Activated CD8-positive, alpha-beta memory T cell treated with anti-CD3 and anti-CD28 coated beads, Interleukin-2, amount 50 U/mL, for 4 hours (primary cell): ENCODE measurements at regions not wholly inside any gene's neighbourhood (a gene's known extent, or its start where the extent isn't known, plus 50 kb on each side); places are given as distances from the start of the nearest gene placed in this dataset.

ENCODE experiments used
- DNase-seq: peaks from one replicate; pipeline ENCODE4 v3.0.0-alpha.2; 2020

DNA sequence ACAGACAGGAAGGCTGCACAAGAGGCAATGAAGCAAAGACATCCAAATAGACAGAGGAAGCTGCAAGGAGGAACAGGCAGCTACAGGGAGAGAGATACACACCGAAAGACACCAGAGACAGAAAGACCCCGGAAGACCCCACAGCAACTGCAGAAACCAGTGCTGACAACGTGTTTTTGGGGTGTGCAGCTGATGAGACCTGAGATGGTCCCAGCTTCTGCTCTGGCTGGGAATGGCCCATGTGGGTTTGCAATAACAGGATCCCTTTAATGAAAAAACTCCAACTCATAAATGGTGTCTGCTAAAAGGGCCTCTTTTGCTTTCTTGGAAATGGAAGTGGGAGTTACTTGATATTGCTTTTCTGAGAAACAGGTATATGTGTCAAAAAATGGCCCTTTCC lies 101.5 kb upstream of the CDH11 start:
- DNase-seq, result no peak

DNA sequence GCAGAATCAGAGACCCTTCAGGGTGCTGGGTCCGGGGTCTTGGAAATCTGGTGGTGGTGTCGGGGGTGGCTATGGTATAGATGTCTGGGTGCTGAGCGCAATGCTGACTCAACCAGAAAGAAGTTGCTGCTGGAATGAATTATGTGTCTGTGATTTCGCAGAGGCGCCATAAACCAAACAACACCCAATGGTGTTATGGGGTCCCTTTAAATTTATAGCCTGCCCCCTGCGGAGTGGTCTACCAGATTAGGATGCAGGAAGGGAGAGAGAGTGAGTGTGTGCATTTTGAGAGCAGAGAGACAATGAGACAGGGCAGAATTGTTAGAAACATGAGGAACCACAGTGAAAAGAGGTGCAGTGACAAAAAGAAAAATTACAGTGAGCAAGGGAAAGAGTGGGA lies 100.7 kb upstream of the CDH11 start:
- DNase-seq, result no peak

GRCh38 chr16:65222049-65222448 lies 100.2 kb upstream of the CDH11 start:
- no peak for DNase-seq

GRCh38 chr16:65219786-65220185 lies 97.9 kb upstream of the CDH11 start:
- no peak for DNase-seq

DNA sequence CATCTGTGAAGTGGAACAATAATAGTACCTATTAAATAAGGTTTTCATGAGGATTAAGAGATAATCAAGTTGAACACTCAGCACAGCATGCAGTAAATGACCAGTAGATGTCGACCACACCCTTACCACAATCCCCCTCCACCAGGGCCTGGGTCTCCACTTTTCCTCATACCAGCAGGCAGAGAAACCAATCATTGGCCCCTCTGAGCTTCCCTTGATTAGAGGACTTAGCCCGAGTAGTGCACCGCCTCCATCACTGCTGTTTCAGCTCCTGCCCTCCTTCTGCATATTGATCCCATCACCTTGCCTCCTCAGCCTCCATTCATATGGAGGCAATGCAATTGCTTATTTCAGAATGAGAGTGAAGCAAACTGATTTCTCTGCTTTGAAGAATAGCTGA lies 96.5 kb upstream of the CDH11 start:
- DNase-seq, result no peak

- DNase-seq, result no peak
Measured at GRCh38 chr16:65213866-65214595, 92.2 kb upstream of the CDH11 start.

DNA sequence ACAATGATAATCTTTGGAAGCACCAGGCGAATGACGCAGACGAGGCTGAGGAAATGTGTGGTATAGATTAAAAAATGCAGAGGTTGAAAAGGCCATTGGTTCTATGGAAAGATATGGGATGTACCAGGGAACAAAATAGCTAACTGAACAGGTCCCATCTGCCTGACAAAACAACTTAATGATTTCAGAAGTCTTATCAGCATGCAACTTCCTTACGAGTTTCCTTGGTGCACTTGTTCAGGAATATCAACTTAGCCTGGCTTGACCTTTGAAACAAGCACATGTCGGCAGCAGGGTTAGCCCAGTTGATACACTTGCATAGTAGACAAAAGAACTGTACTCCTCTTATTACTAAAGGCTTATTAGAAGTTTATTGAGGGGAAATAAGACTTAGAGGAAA lies 90.9 kb upstream of the CDH11 start:
- DNase-seq, result no peak

DNA sequence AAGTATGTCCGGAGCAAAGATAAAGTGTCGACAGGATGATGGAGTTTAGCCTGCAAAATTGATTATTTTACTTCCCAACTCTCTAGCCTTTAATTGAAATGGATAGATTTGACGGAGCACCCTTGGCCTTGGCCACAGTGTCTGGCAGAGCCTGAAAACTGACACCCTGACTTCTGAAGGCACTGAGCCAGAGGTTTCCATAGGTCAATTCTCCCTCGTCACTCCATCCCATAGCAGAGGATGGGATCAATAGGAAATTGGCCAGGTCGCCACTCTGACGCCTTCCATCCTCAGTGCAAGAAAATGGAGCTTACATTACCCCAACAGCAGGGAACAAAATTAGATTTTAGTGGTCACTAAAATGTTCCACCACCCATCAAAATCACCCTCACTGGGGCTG lies 90.4 kb upstream of the CDH11 start:
- no peak for DNase-seq

GRCh38 chr16:65202461-65202860 lies 80.6 kb upstream of the CDH11 start:
- DNase-seq, result no peak

GRCh38 chr16:65201511-65201910 lies 79.6 kb upstream of the CDH11 start:
- DNase-seq, result no peak

GRCh38 chr16:65200857-65201256 lies 79.0 kb upstream of the CDH11 start:
- no peak for DNase-seq

- no peak for DNase-seq
Measured at GRCh38 chr16:65200156-65200773, 78.4 kb upstream of the CDH11 start.

GRCh38 chr16:65196420-65197075 lies 74.7 kb upstream of the CDH11 start:
- no peak for DNase-seq

- DNase-seq, result no peak
Measured at GRCh38 chr16:65195998-65196397, 74.1 kb upstream of the CDH11 start.

- DNase-seq, result no peak
Measured at GRCh38 chr16:65185241-65185778, 63.4 kb upstream of the CDH11 start.

DNA sequence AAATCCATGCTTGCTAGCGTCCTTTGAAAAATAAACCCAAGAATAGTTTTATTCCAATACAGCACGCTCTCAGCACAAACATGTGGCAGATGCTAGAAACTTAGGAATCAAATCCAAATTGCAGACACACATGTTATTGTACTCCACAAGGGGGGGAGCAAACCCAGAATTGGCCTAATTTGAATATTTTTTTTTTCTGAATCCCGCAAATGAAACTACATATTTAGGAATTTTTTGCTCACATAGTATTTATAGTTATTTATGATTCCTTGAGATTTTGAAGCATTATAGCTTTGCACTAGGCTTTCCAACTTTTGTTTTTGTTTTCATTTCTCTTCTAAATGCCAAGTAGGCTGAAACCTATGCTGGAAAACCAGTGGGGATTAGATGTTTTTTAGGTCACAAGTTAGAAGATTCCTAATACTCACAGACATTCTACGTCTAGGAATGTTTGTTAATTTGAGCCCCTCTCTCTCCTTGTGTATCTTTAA lies 59.3 kb upstream of the CDH11 start:
- no peak for DNase-seq

- DNase-seq, result no peak
Measured at GRCh38 chr16:65178151-65178550, 56.3 kb upstream of the CDH11 start.

DNA sequence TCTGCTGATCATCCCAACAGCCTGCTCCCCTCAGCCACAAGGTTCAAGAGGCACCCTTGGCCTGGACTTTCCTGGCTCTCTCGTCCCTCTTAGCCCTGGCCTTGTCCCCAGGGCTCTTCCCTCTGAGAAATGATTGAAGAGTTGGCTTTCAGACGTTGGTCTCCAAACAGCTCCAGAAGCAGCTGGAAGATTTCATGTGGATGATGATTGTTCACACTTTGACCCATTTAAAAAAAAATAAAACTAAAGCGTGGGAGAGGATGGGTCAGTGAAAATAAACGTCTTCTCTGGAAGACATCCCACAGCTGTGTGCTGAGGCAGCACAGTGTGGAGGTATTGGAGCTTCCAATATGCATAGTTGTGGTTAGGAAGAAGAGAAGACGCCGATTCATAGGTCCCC lies 54.7 kb upstream of the CDH11 start:
- no peak for DNase-seq

DNA sequence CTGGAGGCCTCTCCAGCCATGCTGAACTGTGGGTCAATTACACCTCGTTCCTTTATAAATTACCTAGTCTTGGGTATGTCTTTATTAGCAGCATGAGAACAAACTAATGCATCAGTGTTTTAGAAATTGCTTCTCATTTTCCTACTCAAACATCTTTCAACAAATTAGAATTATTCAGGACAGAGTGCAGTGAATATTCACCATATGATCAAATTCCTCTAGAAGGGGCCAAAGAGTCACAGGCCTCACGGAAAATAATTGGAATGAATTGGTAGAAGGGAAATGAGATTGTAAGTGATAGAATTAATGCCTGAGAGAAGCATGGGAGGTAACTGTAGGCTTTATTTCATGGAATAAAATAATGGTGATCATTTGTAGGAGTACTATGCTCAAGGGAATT lies 50.5 kb upstream of the CDH11 start:
- DNase-seq, result no peak
